PC-9 (cell line): ENCODE measurements at regions not wholly inside any gene's neighbourhood (a gene's known extent, or its start where the extent isn't known, plus 50 kb on each side); places are given as distances from the start of the nearest gene placed in this dataset.

Experiments used
- EZH2 ChIP-seq: fragments of 200-600 bp; sonication (generic); IDR thresholded peaks from 2 replicates; pipeline ENCODE4 v1.8.0; 2017; ENCODE audit warnings: antibody characterized with exemption, low read depth
- TF ChIP-seq, protein P1 (sequence below): fragments of 200-600 bp; sonication (generic); conservative IDR thresholded peaks from 2 replicates; pipeline ENCODE4 v1.6.1; 2017; ENCODE audit warnings: mixed run types, antibody characterized with exemption, mild to moderate bottlenecking, moderate library complexity

DNA sequence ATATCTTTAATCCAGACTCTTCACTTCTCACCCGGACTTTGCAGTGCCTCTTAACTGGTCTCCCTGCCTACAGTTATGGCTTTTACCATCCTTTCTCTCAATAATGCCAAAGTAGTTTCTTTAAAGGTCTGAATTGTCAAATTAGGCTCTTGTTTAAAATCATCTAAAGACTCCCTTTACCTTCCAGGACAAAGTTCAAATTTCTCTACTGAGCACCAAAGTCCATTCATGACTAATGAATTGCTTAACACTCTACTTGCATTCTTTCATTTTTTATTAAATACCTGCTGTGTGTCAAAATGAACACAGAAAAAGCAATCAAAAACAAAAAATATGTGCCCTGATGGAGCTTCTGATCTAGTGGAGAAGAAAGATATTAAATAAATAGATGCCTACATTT is 472.4 kb upstream of the UBE2E2 start:
- TF ChIP-seq, protein P1, sequence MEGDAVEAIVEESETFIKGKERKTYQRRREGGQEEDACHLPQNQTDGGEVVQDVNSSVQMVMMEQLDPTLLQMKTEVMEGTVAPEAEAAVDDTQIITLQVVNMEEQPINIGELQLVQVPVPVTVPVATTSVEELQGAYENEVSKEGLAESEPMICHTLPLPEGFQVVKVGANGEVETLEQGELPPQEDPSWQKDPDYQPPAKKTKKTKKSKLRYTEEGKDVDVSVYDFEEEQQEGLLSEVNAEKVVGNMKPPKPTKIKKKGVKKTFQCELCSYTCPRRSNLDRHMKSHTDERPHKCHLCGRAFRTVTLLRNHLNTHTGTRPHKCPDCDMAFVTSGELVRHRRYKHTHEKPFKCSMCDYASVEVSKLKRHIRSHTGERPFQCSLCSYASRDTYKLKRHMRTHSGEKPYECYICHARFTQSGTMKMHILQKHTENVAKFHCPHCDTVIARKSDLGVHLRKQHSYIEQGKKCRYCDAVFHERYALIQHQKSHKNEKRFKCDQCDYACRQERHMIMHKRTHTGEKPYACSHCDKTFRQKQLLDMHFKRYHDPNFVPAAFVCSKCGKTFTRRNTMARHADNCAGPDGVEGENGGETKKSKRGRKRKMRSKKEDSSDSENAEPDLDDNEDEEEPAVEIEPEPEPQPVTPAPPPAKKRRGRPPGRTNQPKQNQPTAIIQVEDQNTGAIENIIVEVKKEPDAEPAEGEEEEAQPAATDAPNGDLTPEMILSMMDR, result no peak
- TF ChIP-seq EZH2, result no peak
